Chondrocyte (in vitro differentiated cells): ENCODE measurements at regions not wholly inside any gene's neighbourhood (a gene's known extent, or its start where the extent isn't known, plus 50 kb on each side); places are given as distances from the start of the nearest gene placed in this dataset.
A peak's percentile ranks its signal among the peaks of the same experiment; 100 is the strongest.

Experiments
- DNase-seq: peaks from one replicate; pipeline ENCODE4 v3.0.0; 2021; ENCODE audit warnings: mixed read lengths, low spot score
- H3K27ac Mint-ChIP-seq: one replicate; pipeline ENCODE4 v1.8.0; 2021; ENCODE audit warnings: mild to moderate bottlenecking, moderate library complexity, mixed read lengths; ENCODE audit not compliant: unreplicated experiment
- H3K27me3 Mint-ChIP-seq: 2 replicates; pipeline ENCODE4 v1.8.0; 2021; ENCODE audit warnings: low read depth, mixed read lengths
- H3K36me3 Mint-ChIP-seq: 2 replicates; pipeline ENCODE4 v1.8.0; 2021; ENCODE audit warnings: low read depth, mixed read lengths
- H3K4me1 Mint-ChIP-seq: 2 replicates; pipeline ENCODE4 v1.8.0; 2021; ENCODE audit warnings: low read depth, mild to moderate bottlenecking, mixed read lengths
- H3K4me3 Mint-ChIP-seq: one replicate; pipeline ENCODE4 v1.8.0; 2021; ENCODE audit warnings: mild to moderate bottlenecking, moderate library complexity, mixed read lengths; ENCODE audit not compliant: unreplicated experiment
- H3K9me3 Mint-ChIP-seq: 2 replicates; pipeline ENCODE4 v1.8.0; 2021; ENCODE audit warnings: low read depth, mixed read lengths
- TF ChIP-seq, protein P1 (sequence below): fragments of 200-600 bp; sonication (generic); IDR thresholded peaks from 2 replicates; pipeline ENCODE4 v1.5.0; 2021; ENCODE audit warnings: antibody characterized with exemption, mild to moderate bottlenecking, moderate library complexity

- no peaks in the 10 kb centered on the region for H3K36me3 Mint-ChIP-seq
- TF ChIP-seq, protein P1, sequence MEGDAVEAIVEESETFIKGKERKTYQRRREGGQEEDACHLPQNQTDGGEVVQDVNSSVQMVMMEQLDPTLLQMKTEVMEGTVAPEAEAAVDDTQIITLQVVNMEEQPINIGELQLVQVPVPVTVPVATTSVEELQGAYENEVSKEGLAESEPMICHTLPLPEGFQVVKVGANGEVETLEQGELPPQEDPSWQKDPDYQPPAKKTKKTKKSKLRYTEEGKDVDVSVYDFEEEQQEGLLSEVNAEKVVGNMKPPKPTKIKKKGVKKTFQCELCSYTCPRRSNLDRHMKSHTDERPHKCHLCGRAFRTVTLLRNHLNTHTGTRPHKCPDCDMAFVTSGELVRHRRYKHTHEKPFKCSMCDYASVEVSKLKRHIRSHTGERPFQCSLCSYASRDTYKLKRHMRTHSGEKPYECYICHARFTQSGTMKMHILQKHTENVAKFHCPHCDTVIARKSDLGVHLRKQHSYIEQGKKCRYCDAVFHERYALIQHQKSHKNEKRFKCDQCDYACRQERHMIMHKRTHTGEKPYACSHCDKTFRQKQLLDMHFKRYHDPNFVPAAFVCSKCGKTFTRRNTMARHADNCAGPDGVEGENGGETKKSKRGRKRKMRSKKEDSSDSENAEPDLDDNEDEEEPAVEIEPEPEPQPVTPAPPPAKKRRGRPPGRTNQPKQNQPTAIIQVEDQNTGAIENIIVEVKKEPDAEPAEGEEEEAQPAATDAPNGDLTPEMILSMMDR, result peak; percentile 0
- H3K4me1 Mint-ChIP-seq, result no peaks in the 10 kb centered on the region
- H3K27ac Mint-ChIP-seq, result no peak overlapping the region
- peaks cover 5% of the 10 kb centered on the region for H3K27me3 Mint-ChIP-seq
- no peaks in the 10 kb centered on the region for H3K9me3 Mint-ChIP-seq
- DNase-seq, result no peak
- H3K4me3 Mint-ChIP-seq, result no peak overlapping the region
These were observed 122.6 kb downstream of the OLIG3 start for GRCh38 chr6:137371634-137372016.

- Mint-ChIP-seq H3K27me3 (peaks cover 5% of the 10 kb centered on the region), H3K27ac (no peak overlapping the region), H3K4me1 (no peaks in the 10 kb centered on the region), H3K4me3 (no peak overlapping the region), H3K36me3 (no peaks in the 10 kb centered on the region), H3K9me3 (no peaks in the 10 kb centered on the region)
- DNase-seq, result no peak
- TF ChIP-seq, protein P1, result peak; percentile 20
These were observed 123.1 kb downstream of the OLIG3 start for GRCh38 chr6:137370871-137371633.

DNA sequence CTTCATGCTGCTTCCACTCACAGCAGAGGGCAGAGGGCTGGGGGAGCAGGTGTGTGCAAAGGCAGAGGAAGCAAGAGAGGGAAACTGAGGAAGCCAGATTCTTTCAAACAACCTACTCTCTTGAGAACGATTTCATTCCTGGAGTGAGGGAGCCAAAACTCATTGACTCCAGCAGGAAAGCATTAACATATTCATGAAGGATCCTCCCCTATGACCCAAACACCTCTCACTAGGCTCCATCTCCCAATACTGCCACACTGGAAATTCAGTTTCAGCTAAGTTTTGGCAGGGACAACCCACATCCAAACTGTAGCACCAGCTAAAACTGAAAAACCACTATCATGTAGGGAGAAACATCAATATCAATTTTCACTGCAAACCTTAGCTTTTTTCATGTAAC, 125.1 kb downstream of the OLIG3 start:
- DNase-seq, result no peak
- TF ChIP-seq, protein P1, result no peak
- no peaks in the 10 kb centered on the region for H3K36me3 Mint-ChIP-seq
- H3K27me3 Mint-ChIP-seq, result peaks cover 9% of the 10 kb centered on the region
- no peaks in the 10 kb centered on the region for H3K9me3 Mint-ChIP-seq
- H3K27ac Mint-ChIP-seq, result no peak overlapping the region
- H3K4me3 Mint-ChIP-seq, result no peak overlapping the region
- H3K4me1 Mint-ChIP-seq, result no peaks in the 10 kb centered on the region

DNA sequence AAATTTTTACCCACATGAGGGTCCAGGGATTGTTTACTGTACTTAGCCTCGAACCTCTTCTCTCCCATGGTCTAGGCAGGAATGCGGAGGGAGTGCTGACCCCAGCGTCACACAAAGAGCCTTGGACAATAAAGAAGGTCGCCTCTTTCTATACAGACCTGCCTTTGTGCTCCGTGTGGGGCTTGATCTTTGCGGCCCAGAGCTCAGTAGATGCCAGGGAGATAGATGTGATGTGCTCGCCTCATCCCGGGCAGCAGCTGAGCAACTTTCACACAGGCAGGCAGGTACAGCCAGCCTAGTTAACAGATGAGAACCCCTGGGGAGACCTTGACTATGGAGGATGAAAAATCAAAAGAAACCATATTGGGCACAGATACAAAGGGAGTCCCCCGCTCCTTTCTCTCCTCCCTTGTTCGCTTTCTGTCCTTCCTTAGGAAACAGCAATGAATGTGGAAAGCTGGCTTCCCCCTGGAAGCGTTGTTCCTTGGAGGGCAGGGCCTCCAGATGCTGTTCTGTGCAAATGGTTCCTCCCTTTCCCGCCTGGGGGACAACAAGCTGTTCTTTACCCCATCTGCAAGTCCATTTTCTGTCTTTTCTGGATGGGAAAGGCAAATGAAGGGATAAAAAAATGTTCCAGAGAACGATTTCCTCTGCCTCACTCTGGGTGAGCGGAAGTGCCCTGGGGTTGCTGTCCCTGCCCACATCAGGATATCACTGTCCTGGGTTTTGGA, 128.3 kb downstream of the OLIG3 start:
- Mint-ChIP-seq H3K27ac (no peak overlapping the region), H3K4me1 (no peaks in the 10 kb centered on the region), H3K4me3 (no peak overlapping the region), H3K9me3 (no peaks in the 10 kb centered on the region), H3K36me3 (no peaks in the 10 kb centered on the region), H3K27me3 (peaks cover 7% of the 10 kb centered on the region)
- TF ChIP-seq, protein P1, result no peak
- DNase-seq, result no peak

GRCh38 chr6:137363805-137364138, 130.4 kb downstream of the OLIG3 start:
- Mint-ChIP-seq H3K27ac (no peak overlapping the region), H3K4me1 (no peaks in the 10 kb centered on the region), H3K27me3 (peaks cover 10% of the 10 kb centered on the region), H3K4me3 (no peak overlapping the region), H3K36me3 (no peaks in the 10 kb centered on the region), H3K9me3 (no peaks in the 10 kb centered on the region)
- DNase-seq, result no peak
- TF ChIP-seq, protein P1, result no peak
